ENCODE measurements at regions not wholly inside any gene's neighbourhood (a gene's known extent, or its start where the extent isn't known, plus 50 kb on each side); places are given as distances from the start of the nearest gene placed in this dataset.
A peak's percentile ranks its signal among the peaks of the same experiment; 100 is the strongest.
"Not testable (repeated sequence)": the region's sequence is repeated elsewhere in the genome, so short reads cannot be mapped to it uniquely, and the experiment has no call there.

DNA sequence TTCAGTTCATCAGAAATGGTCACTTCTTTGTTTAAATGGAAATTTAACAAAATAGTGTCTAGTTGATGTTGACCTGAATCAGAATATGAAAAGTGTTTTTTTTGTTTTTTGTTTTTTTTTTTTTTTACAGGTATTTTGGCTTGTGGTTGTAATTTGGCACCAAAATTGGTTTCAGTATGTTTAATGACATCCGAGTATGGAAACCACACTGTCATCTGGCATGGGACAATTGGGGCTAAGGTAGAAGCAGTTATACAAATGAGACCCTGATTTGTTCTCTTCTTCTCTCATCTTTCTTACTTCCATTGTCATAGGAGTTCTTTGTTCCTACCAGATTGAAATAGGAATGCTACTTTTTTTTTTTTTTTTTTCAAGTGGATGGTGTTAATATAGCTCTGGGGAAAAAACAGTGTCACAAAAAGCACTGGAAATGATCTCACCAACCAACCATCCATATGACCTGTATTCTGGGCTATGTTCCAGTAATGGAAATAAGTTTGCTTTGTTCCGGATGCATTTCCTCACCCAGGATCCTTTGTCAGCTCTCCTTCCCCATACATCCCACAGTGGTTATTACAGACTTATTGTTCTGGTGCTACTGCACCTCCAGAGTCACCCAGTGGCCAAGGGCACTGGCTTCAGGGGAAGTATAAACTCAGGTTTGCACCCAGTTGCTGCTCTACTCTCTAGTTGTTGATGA, 95.8 kb downstream of the ATXN3L start:
- peak; percentile 83 for DNase-seq (ENCODE audit: low read depth)

GRCh38 chrX:13220916-13221315, 98.9 kb downstream of the ATXN3L start:
- DNase-seq (ENCODE audit: low read depth), result peak; percentile 71

- no peak for DNase-seq (ENCODE audit: low read depth)
These were observed 99.7 kb downstream of the ATXN3L start for GRCh38 chrX:13219991-13220764.

DNA sequence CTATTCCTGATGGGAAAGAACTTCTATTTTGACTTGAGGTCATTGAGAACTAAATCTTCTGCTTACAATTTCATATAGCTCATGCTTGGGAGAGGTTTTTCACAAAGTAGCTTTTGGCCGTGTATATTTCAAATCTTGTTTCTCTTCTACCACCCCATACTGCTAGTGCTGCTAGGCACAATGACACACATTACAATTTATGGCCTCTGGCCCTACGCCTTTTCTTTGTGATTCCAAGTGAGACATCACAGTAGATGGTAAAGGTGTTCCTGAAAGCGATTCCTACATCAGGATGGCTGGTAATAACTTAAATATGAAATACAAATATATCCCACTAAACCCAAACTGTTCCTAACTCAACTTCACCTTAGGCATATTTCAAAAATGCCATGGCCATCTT, 101.1 kb downstream of the ATXN3L start:
- no peak for DNase-seq (ENCODE audit: low read depth)

GRCh38 chrX:13216139-13216538, 103.7 kb downstream of the ATXN3L start:
- no peak for DNase-seq (ENCODE audit: low read depth)

DNA sequence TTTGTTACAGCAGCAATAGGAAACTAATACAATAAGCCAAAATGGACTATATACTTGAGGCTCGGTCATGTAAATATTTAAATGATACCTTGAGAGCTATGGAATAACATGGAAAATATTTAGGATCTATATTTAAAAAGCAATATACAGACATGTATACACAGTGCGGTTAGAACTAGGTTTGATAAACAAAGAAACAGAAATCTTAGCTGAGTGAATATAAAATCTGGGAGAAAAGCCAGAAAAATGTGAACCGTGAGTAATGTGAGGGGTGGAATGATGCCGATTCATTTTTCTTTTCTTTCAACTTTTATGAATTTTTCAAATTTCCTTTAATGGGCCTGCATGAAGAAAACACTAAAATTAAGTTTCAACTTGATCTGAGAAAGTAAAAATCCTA, 104.1 kb downstream of the ATXN3L start:
- DNase-seq (ENCODE audit: low read depth), result no peak

DNA sequence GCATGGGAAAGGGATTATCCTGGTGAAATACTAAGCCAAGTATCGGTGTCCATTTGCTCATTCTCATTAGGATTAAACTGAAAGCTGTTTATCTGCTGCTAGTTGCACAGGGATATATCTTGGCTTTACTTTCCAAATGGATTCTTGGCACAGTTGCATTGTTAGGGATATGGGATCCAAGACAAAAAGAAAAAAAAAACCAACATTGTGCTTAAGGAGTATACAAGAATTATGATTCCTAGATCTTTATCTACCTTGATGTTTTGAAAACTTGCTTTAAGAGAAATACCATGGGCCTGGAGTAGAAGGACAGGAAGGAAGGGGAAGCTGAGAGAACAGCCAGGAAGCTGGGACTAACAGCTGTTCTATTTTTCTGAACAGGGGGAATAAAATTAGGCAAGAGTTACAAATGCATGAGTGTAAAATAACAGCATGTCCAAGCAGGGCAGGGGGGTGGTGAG, 107.6 kb downstream of the ATXN3L start:
- no peak for DNase-seq (ENCODE audit: low read depth)

DNA sequence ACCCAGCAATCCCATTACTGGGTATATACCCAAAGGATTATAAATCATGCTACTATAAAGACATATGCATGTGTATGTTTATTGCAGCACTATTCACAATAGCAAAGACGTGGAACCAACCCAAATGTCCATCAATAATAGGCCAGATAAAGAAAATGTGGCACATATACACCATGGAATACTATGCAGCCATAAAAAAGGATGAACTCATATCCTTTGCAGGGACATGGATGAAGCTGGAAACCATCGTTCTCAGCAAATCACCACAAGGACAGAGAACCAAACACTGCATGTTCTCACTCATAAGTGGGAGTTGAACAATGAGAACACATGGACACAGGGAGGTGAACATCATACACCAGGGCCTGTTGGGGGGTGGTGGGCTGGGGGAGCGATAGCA, 109.7 kb downstream of the ATXN3L start:
- DNase-seq (ENCODE audit: low read depth), result not testable (repeated sequence)

DNA sequence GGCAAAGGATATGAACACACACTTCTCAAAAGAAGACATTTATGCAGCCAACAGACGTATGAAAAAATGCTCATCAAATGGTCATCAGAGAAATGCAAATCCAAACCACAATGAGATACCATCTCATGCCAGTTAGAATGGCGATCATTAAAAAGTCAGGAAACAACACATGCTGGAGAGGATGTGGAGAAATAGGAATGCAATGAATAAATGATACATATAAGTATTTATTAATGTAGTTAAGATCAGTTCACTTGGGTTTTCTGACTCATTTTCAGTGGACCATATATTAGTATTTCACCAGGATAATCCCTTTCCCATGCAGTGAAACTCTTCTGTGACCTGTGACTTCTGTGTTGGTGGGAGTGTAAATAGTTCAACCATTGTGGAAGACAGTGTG, 110.1 kb downstream of the ATXN3L start:
- DNase-seq (ENCODE audit: low read depth), result not testable (repeated sequence)

- no peak for DNase-seq (ENCODE audit: low read depth)
These were observed 111.4 kb downstream of the ATXN3L start for GRCh38 chrX:13208281-13208935.

DNA sequence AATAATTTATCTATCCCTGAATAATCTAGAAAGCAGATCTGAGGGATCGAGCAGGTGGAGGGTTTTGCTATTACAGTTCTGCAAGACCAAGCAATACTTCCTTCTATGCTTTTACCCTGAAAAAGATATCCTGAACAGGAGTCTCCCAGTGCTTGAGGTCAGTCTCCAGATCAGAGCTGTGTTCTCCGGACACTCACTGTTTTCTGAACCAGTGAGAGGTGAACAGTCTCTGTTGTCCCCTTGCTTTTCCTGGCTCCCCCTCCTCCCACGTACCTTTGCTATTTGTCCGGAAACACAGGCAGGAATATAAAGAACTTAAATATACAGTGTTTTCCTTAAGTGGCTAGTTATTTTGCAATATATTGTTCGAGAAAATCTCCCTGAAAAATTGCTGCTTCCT, 116.6 kb downstream of the ATXN3L start:
- no peak for DNase-seq (ENCODE audit: low read depth)

DNA sequence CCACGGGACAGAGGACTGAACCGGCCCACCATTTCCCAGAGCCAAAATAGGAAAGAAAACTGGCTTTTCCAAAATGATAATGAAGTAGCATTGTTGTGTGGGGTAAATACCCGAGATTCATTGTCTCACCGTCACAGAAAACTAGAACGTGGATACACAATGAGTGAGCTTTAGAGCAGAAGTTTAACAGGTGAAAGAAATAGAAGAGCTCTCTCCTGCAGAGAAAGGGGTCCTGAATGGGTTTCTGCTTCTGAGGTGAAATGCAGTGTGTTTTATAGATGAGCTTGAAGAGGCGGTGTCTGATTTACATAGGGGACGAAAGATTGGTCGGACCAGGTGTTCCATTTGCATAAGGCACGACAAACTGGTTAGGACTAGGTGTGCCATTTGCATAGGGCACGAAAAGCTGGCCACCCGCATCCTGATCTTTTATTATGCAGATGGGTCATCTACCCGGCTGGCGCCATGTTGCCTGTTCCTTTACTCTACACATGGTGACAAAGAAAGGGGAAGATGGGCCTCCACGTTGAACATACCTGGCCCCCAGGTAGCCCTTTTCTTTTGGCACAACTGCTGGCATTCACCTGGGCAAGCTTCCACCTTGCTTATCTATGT, 118.1 kb downstream of the ATXN3L start:
- DNase-seq (ENCODE audit: low read depth), result no peak

DNA sequence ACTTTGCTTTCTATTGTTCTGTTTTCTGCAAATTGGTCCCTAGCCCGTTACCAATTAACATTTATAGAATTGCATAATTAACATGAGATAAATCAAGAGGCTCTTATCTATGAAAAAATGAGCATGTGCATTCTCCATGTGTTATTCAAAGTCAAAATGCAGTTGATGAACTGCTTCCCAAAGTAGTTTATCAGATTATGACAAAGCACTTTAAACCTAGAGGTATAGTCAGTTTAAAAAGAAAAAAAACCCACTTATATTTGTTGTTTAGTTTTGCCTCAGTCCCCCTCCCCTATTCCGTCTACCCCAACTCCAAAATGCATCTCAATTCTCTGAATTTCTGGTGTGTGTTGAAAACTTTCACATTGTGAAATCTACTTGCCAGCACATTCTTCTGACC, 119.5 kb downstream of the ATXN3L start:
- DNase-seq (ENCODE audit: low read depth), result no peak

DNA sequence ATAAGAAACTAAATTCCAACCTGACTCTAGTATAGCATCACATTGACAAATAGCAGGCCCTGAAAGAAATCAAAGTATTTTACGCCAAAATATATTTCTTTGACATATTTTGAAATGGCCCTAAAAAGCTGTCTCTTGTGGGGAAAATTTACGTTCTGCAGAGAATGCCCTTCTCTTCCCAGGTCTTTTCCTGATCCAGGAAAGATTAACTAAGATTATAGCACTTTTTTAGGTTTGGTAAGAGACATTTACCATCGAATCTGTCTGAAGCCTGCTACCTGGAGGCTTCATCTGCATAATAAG, 121.1 kb downstream of the ATXN3L start:
- DNase-seq (ENCODE audit: low read depth), result no peak

- no peak for DNase-seq (ENCODE audit: low read depth)
These were observed 121.6 kb downstream of the ATXN3L start for GRCh38 chrX:13198056-13198761.

DNA sequence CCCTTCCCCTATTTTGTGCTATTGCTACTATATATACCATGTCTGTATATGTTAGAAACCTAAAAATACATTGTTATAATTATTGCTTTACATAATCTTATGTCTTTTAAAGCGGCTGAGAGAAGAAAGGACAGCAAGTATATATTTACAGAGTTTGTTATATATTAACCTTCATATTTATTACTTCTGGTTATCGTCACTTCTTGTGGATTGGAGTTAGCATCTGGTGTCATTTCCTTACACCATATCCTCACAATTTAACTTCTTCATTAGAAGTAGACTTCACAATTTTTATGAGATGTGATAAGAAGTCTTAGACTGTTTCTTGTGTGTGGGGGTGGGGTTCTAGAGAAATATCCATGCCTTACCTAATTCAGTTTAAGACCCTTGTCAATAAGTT, 123.1 kb downstream of the ATXN3L start:
- no peak for DNase-seq (ENCODE audit: low read depth)

- DNase-seq (ENCODE audit: low read depth), result no peak
These were observed 124.5 kb downstream of the ATXN3L start for GRCh38 chrX:13195340-13195739.

DNA sequence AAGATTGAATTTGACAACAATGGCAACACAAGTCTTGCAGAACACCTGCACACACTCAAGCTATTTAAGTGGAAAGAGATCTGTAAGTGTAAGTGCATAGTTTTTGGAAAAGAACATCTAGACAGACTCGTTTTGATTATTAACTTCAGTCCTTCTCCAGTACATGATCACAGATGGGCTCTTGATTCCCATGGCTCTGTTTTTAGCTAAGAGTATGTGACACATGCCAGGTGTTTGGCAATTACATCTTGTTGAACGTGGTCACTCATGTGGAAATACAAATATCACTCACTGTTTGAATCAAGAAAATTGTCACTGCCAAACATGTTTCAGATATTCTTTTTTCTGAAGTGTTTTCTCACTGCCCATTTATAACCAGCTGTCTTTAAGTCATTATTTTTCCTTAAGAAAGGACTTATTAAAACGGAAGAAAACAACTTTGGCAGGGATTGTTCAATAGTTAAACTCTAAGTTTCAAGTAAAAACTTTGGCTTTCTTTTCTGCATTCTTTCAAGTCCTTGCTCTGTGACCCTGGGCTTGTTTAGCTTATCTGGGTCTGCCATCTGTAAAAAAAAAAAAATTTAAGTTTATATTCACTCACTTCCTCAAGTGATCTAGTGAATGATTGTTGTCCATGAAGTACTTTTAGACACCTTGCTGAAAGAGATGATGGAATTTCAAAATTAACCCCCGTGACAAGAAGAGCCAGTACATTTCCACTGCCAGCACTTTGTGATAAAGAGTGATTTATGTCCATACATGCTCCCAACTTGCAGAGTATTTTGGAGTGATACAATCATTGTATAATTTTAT, 125.4 kb downstream of the ATXN3L start:
- no peak for DNase-seq (ENCODE audit: low read depth)

- no peak for DNase-seq (ENCODE audit: low read depth)
These were observed 129.8 kb downstream of the ATXN3L start for GRCh38 chrX:13190051-13190450.

- DNase-seq (ENCODE audit: low read depth), result no peak
These were observed 130.5 kb downstream of the ATXN3L start for GRCh38 chrX:13189380-13189779.

GRCh38 chrX:13188731-13189309, 131.0 kb downstream of the ATXN3L start:
- no peak for DNase-seq (ENCODE audit: low read depth)
